GM23338 (cell line): ENCODE measurements at regions not wholly inside any gene's neighbourhood (a gene's known extent, or its start where the extent isn't known, plus 50 kb on each side); places are given as distances from the start of the nearest gene placed in this dataset.
"Not testable (repeated sequence)": the region's sequence is repeated elsewhere in the genome, so short reads cannot be mapped to it uniquely, and the experiment has no call there.

ENCODE experiments used
- ATAC-seq: fragments of 200-7000 bp; cut with Tn5 transposase; 3 replicates; pipeline ENCODE4 v1.9.1; 2020
- DNase-seq: peaks from one replicate; pipeline ENCODE4 v3.0.0-alpha.2; 2015; ENCODE audit warnings: low spot score
- H2AFZ ChIP-seq: fragments of 200-600 bp; sonication (generic); 2 replicates; pipeline ENCODE4 v1.8.0; 2016; ENCODE audit warnings: antibody characterized with exemption, mild to moderate bottlenecking, moderate library complexity
- H3F3A ChIP-seq: fragments of 200-600 bp; sonication (generic); replicated peaks from 2 replicates; pipeline ENCODE4 v1.8.0; 2017; ENCODE audit warnings: antibody characterized with exemption, mixed run types, low read depth
- H3K27ac ChIP-seq: fragments of 200-600 bp; sonication (generic); 2 replicates; pipeline ENCODE4 v1.6.1; 2016; ENCODE audit warnings: low read depth
- H3K27me3 ChIP-seq: fragments of 200-600 bp; sonication (generic); 2 replicates; pipeline ENCODE4 v1.8.0; 2016; ENCODE audit warnings: mild to moderate bottlenecking, mixed run types, moderate library complexity; ENCODE audit not compliant: insufficient read depth
- H3K36me3 ChIP-seq: fragments of 200-600 bp; sonication (generic); 2 replicates; pipeline ENCODE4 v1.8.0; 2016; ENCODE audit warnings: mild to moderate bottlenecking; ENCODE audit not compliant: insufficient read depth
- H3K4me1 ChIP-seq: fragments of 200-600 bp; sonication (generic); 2 replicates; pipeline ENCODE4 v1.8.0; 2016; ENCODE audit warnings: mild to moderate bottlenecking, moderate library complexity; ENCODE audit not compliant: insufficient read depth
- H3K4me2 ChIP-seq: fragments of 200-600 bp; sonication (generic); 2 replicates; pipeline ENCODE4 v1.7.1; 2017; ENCODE audit warnings: mixed run types
- H3K4me3 ChIP-seq: fragments of 200-600 bp; sonication (generic); 2 replicates; pipeline ENCODE4 v1.6.1; 2016; ENCODE audit warnings: mixed run types
- H3K79me2 ChIP-seq: fragments of 200-600 bp; sonication (generic); replicated peaks from 2 replicates; pipeline ENCODE4 v1.8.0; 2017; ENCODE audit warnings: mild to moderate bottlenecking; ENCODE audit not compliant: insufficient read depth
- H3K9me2 ChIP-seq: fragments of 200-600 bp; sonication (generic); 2 replicates; pipeline ENCODE4 v1.8.0; 2017; ENCODE audit not compliant: insufficient read depth
- H4K20me1 ChIP-seq: fragments of 200-600 bp; sonication (generic); replicated peaks from 2 replicates; pipeline ENCODE4 v1.8.0; 2017; ENCODE audit warnings: mild to moderate bottlenecking; ENCODE audit not compliant: insufficient read depth
- H3K27ac Mint-ChIP-seq: 2 replicates; pipeline ENCODE4 v1.8.0; 2020; ENCODE audit warnings: inconsistent platforms, mild to moderate bottlenecking, moderate library complexity, mixed read lengths
- H3K27me3 Mint-ChIP-seq: 3 replicates; pipeline ENCODE4 v1.8.0; 2022; ENCODE audit warnings: low read depth, mild to moderate bottlenecking, moderate library complexity, mixed read lengths, inconsistent platforms; ENCODE audit not compliant: insufficient read depth, poor library complexity
- H3K36me3 Mint-ChIP-seq: 3 replicates; pipeline ENCODE4 v1.8.0; 2021; ENCODE audit warnings: low read depth, mild to moderate bottlenecking, inconsistent platforms, moderate library complexity, mixed read lengths
- H3K4me1 Mint-ChIP-seq: 3 replicates; pipeline ENCODE4 v1.8.0; 2020; ENCODE audit warnings: mild to moderate bottlenecking, inconsistent platforms, mixed read lengths
- H3K4me3 Mint-ChIP-seq: 3 replicates; pipeline ENCODE4 v1.8.0; 2021; ENCODE audit warnings: moderate library complexity, mild to moderate bottlenecking, inconsistent platforms, mixed read lengths
- H3K9me3 Mint-ChIP-seq: 3 replicates; pipeline ENCODE4 v1.8.0; 2020; ENCODE audit warnings: moderate library complexity, mild to moderate bottlenecking, inconsistent platforms, mixed read lengths
- EZH2 ChIP-seq: fragments of 200-600 bp; sonication (generic); IDR thresholded peaks from one replicate; pipeline ENCODE4 v1.8.0; 2017; ENCODE audit warnings: antibody characterized with exemption, mild to moderate bottlenecking, low read depth; ENCODE audit not compliant: unreplicated experiment
- EZH2phosphoT487 ChIP-seq: fragments of 200-600 bp; sonication (generic); IDR thresholded peaks from one replicate; pipeline ENCODE4 v1.8.1; 2018; ENCODE audit warnings: antibody characterized with exemption; ENCODE audit not compliant: unreplicated experiment
- NANOG ChIP-seq: IDR thresholded peaks from 2 replicates; pipeline ENCODE4 v1.6.1; 2016; ENCODE audit warnings: antibody characterized with exemption, borderline replicate concordance
- POLR2AphosphoS5 ChIP-seq: IDR thresholded peaks from 2 replicates; pipeline ENCODE4 v1.6.1; 2016; ENCODE audit warnings: antibody characterized with exemption, low read depth
- STAT1 ChIP-seq: IDR thresholded peaks from one replicate; pipeline ENCODE4 v1.6.1; 2016; ENCODE audit warnings: antibody characterized with exemption; ENCODE audit not compliant: unreplicated experiment
- TF ChIP-seq, protein P1 (sequence below): IDR thresholded peaks from one replicate; pipeline ENCODE4 v1.6.1; 2018; ENCODE audit warnings: antibody characterized with exemption; ENCODE audit not compliant: unreplicated experiment

DNA sequence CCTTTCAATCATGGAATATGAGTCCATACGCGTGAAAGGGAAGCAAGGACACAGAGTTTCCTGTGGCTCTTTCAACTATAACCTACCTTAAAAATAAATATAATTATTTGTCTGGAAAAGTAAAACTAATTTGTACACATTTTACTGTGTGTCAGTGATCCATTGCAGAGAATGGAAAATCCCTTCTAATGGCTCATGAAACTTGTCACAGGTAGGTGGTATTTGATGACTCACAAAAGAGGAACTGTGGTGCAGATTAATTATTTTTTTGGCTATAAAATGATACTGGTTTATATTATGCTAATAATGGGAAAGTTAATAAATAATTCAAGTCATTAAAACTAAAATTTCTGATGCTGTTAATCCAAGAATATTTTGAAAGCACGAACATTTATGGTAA, 792.2 kb downstream of the METTL15 start:
- TF ChIP-seq, protein P1, sequence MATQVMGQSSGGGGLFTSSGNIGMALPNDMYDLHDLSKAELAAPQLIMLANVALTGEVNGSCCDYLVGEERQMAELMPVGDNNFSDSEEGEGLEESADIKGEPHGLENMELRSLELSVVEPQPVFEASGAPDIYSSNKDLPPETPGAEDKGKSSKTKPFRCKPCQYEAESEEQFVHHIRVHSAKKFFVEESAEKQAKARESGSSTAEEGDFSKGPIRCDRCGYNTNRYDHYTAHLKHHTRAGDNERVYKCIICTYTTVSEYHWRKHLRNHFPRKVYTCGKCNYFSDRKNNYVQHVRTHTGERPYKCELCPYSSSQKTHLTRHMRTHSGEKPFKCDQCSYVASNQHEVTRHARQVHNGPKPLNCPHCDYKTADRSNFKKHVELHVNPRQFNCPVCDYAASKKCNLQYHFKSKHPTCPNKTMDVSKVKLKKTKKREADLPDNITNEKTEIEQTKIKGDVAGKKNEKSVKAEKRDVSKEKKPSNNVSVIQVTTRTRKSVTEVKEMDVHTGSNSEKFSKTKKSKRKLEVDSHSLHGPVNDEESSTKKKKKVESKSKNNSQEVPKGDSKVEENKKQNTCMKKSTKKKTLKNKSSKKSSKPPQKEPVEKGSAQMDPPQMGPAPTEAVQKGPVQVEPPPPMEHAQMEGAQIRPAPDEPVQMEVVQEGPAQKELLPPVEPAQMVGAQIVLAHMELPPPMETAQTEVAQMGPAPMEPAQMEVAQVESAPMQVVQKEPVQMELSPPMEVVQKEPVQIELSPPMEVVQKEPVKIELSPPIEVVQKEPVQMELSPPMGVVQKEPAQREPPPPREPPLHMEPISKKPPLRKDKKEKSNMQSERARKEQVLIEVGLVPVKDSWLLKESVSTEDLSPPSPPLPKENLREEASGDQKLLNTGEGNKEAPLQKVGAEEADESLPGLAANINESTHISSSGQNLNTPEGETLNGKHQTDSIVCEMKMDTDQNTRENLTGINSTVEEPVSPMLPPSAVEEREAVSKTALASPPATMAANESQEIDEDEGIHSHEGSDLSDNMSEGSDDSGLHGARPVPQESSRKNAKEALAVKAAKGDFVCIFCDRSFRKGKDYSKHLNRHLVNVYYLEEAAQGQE = no peak
- TF ChIP-seq EZH2phosphoT487 = no peak
- no peak for TF ChIP-seq STAT1
- TF ChIP-seq EZH2 = no peak
- Histone ChIP-seq H3K27ac (no peak overlapping the region), H4K20me1 (no peaks in the 10 kb centered on the region), H3K36me3 (no peaks in the 10 kb centered on the region), H3K4me2 (no peak overlapping the region), H3K27me3 (no peaks in the 10 kb centered on the region), H3K9me2 (no peaks in the 10 kb centered on the region), H3K4me1 (no peaks in the 10 kb centered on the region), H3K4me3 (no peak overlapping the region), H3F3A (no peaks in the 10 kb centered on the region), H3K79me2 (no peaks in the 10 kb centered on the region), H2AFZ (no peak overlapping the region)
- ATAC-seq (no peak), DNase-seq (no peak)
- no peaks in the 10 kb centered on the region for H3K9me3 Mint-ChIP-seq
- no peaks in the 10 kb centered on the region for H3K27me3 Mint-ChIP-seq
- no peaks in the 10 kb centered on the region for H3K36me3 Mint-ChIP-seq
- H3K4me1 Mint-ChIP-seq = no peaks in the 10 kb centered on the region
- no peak overlapping the region for H3K27ac Mint-ChIP-seq
- H3K4me3 Mint-ChIP-seq = no peak overlapping the region

DNA sequence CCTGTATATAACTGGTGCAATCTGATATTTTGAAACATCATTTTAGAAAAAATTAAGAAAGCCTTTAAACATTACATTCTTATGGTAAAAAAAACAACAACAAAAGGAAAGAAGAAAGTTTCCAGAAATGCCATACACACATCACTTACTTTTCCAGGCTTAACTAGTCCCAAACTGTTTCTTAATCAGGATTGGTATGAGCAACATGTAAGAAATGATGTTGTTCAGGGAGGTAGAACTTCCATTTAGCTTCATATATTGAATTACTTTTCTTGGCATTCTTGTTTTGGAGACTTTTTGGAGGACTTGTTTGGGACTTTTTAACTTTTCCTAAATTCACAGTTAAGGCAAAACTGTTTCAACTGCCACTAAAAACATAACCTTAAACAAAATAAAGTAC, 791.5 kb downstream of the METTL15 start:
- Mint-ChIP-seq H3K4me3 (no peak overlapping the region), H3K27me3 (no peaks in the 10 kb centered on the region), H3K27ac (no peak overlapping the region), H3K9me3 (no peaks in the 10 kb centered on the region), H3K4me1 (no peaks in the 10 kb centered on the region), H3K36me3 (no peaks in the 10 kb centered on the region)
- no peaks in the 10 kb centered on the region for H3F3A ChIP-seq
- H3K27ac ChIP-seq = no peak overlapping the region
- no peak overlapping the region for H2AFZ ChIP-seq
- DNase-seq = no peak
- ATAC-seq = no peak
- TF ChIP-seq, protein P1 = no peak
- TF ChIP-seq POLR2AphosphoS5 (no peak), NANOG (no peak)
- no peaks in the 10 kb centered on the region for H3K79me2 ChIP-seq
- no peaks in the 10 kb centered on the region for H3K27me3 ChIP-seq
- no peak overlapping the region for H3K4me3 ChIP-seq
- no peaks in the 10 kb centered on the region for H3K36me3 ChIP-seq
- no peaks in the 10 kb centered on the region for H3K4me1 ChIP-seq
- no peak overlapping the region for H3K4me2 ChIP-seq
- no peaks in the 10 kb centered on the region for H3K9me2 ChIP-seq
- H4K20me1 ChIP-seq = no peaks in the 10 kb centered on the region

DNA sequence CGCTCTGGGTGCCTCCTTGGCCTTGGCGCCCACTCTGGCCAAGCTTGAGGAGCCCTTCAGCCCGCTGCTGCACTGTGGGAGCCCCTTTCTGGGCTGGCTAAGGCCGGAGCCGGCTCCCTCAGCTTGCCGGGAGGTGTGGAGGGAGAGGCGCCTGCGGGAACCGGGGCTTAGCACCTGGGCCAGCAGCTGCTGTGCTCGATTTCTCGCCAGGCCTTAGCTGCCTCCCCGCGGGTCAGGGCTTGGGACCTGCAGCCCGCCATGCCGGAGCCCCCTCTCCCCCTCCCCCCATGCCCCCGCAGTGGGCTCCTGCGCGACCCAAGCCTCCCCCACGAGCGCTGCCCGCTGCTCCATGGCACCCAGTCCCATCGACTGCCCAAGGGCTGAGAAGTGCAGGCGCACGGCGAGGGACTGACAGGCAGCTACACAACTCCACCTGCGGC, 782.4 kb downstream of the METTL15 start:
- H3K9me3 Mint-ChIP-seq = peaks cover 14% of the 10 kb centered on the region
- H3K27ac Mint-ChIP-seq, H2AFZ ChIP-seq: not testable (repeated sequence)

More for the DNA sequence above, 782.4 kb downstream of the METTL15 start:
- H3K4me1 Mint-ChIP-seq, H3K9me2 ChIP-seq, H3K4me2 ChIP-seq, H3K79me2 ChIP-seq, H3K27me3 ChIP-seq, H3K36me3 ChIP-seq, H3F3A ChIP-seq, ATAC-seq, DNase-seq, H3K27me3 Mint-ChIP-seq, H3K4me1 ChIP-seq, H3K4me3 ChIP-seq, H4K20me1 ChIP-seq, H3K4me3 Mint-ChIP-seq, H3K27ac ChIP-seq: not testable (repeated sequence)
- peaks cover 12% of the 10 kb centered on the region for H3K36me3 Mint-ChIP-seq
